K562 (cell line): ENCODE measurements at regions not wholly inside any gene's neighbourhood (a gene's known extent, or its start where the extent isn't known, plus 50 kb on each side); places are given as distances from the start of the nearest gene placed in this dataset.

ENCODE experiments used
- ETV1 ChIP-seq: fragments of 450-650 bp; conservative IDR thresholded peaks from 2 replicates; pipeline ENCODE4 v1.6.1; 2016; ENCODE audit warnings: missing genetic modification characterization, control low read depth, low read depth, missing compliant biosample characterization
- GTF2A2 ChIP-seq: IDR thresholded peaks from 2 replicates; pipeline ENCODE4 v1.6.1; 2016; ENCODE audit warnings: mild to moderate bottlenecking, missing genetic modification characterization, missing compliant biosample characterization
- ILK ChIP-seq: fragments of 450-650 bp; IDR thresholded peaks from 2 replicates; pipeline ENCODE4 v1.6.1; 2016; ENCODE audit warnings: missing genetic modification characterization, low read depth, mild to moderate bottlenecking, missing compliant biosample characterization, moderate library complexity, borderline replicate concordance
- KDM2B ChIP-seq: fragments of 250-450 bp; sonication (Bioruptor Pico); IDR thresholded peaks from 2 replicates; pipeline ENCODE4 v1.8.0; 2021; ENCODE audit warnings: mild to moderate bottlenecking, moderate library complexity
- TSC22D4 ChIP-seq: fragments of 450-650 bp; IDR thresholded peaks from 2 replicates; pipeline ENCODE4 v1.6.1; 2016; ENCODE audit warnings: missing genetic modification characterization, missing biosample characterization, control low read depth
- TF ChIP-seq, protein P1 (sequence below): fragments of 450-650 bp; formaldehyde crosslinking; IDR thresholded peaks from 2 replicates; pipeline ENCODE4 v1.4.0; 2020; ENCODE audit warnings: mild to moderate bottlenecking
- TF ChIP-seq, protein P2 (sequence below), 2 experiments: fragments of 450-650 bp; IDR thresholded peaks; 2 replicates each; pipeline ENCODE4 v1.6.1; 2018; ENCODE audit warnings: mild to moderate bottlenecking in 2 of 2, low read depth in 1 of 2; ENCODE audit not compliant: partially characterized antibody in 2 of 2

DNA sequence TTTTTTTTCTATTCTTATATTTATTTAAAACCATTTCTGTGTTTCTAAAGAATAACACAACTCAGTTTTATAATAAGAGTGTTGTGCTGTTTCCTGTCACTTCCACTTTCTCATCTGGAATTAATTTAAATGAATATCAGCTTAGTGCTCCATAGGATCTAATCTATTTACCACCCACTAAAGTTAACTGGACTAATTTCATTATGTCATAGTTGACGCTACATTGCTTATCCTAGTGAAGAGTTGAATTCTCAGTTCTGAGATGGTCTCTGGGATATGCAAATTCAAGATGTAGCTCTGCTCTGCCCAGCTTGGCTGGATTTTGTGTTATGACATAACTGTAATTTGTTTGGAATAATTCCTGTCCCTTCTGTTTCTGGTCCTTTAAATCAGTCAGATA lies 380.1 kb downstream of the METTL15 start (continued):
- TF ChIP-seq GTF2A2 (no peak), TSC22D4 (no peak), ILK (no peak), KDM2B (no peak), ETV1 (tag) (no peak)
- TF ChIP-seq, protein P1, sequence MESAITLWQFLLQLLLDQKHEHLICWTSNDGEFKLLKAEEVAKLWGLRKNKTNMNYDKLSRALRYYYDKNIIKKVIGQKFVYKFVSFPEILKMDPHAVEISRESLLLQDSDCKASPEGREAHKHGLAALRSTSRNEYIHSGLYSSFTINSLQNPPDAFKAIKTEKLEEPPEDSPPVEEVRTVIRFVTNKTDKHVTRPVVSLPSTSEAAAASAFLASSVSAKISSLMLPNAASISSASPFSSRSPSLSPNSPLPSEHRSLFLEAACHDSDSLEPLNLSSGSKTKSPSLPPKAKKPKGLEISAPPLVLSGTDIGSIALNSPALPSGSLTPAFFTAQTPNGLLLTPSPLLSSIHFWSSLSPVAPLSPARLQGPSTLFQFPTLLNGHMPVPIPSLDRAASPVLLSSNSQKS (CRISPR knock-in tag): no peak
- TF ChIP-seq, protein P2, sequence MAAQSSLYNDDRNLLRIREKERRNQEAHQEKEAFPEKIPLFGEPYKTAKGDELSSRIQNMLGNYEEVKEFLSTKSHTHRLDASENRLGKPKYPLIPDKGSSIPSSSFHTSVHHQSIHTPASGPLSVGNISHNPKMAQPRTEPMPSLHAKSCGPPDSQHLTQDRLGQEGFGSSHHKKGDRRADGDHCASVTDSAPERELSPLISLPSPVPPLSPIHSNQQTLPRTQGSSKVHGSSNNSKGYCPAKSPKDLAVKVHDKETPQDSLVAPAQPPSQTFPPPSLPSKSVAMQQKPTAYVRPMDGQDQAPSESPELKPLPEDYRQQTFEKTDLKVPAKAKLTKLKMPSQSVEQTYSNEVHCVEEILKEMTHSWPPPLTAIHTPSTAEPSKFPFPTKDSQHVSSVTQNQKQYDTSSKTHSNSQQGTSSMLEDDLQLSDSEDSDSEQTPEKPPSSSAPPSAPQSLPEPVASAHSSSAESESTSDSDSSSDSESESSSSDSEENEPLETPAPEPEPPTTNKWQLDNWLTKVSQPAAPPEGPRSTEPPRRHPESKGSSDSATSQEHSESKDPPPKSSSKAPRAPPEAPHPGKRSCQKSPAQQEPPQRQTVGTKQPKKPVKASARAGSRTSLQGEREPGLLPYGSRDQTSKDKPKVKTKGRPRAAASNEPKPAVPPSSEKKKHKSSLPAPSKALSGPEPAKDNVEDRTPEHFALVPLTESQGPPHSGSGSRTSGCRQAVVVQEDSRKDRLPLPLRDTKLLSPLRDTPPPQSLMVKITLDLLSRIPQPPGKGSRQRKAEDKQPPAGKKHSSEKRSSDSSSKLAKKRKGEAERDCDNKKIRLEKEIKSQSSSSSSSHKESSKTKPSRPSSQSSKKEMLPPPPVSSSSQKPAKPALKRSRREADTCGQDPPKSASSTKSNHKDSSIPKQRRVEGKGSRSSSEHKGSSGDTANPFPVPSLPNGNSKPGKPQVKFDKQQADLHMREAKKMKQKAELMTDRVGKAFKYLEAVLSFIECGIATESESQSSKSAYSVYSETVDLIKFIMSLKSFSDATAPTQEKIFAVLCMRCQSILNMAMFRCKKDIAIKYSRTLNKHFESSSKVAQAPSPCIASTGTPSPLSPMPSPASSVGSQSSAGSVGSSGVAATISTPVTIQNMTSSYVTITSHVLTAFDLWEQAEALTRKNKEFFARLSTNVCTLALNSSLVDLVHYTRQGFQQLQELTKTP (IDR thresholded peaks at IDR 0.05; ENCODE audit: low read depth in 1 of 2, partially characterized antibody in 2 of 2): no peak
